ENCODE measurements at regions not wholly inside any gene's neighbourhood (a gene's known extent, or its start where the extent isn't known, plus 50 kb on each side); places are given as distances from the start of the nearest gene placed in this dataset.

- DNase-seq (ENCODE audit: low spot score) = no peak
Observed at GRCh38 chr15:70303981-70304380, 206.3 kb upstream of the TLE3 start.

- no peak for DNase-seq (ENCODE audit: low spot score)
Observed at GRCh38 chr15:70302360-70302759, 204.6 kb upstream of the TLE3 start.

- DNase-seq (ENCODE audit: low spot score) = no peak
Observed at GRCh38 chr15:70301396-70301795, 203.7 kb upstream of the TLE3 start.

GRCh38 chr15:70299931-70300869, 202.5 kb upstream of the TLE3 start:
- peak; percentile 79 for DNase-seq (ENCODE audit: low spot score)

- no peak for DNase-seq (ENCODE audit: low spot score)
Observed at GRCh38 chr15:70297465-70298058, 199.8 kb upstream of the TLE3 start.

GRCh38 chr15:70294731-70295305, 197.1 kb upstream of the TLE3 start:
- DNase-seq (ENCODE audit: low spot score) = no peak

GRCh38 chr15:70293591-70294470, 196.1 kb upstream of the TLE3 start:
- DNase-seq (ENCODE audit: low spot score) = no peak

- DNase-seq (ENCODE audit: low spot score) = no peak
Observed at GRCh38 chr15:70293138-70293537, 195.4 kb upstream of the TLE3 start.

- DNase-seq (ENCODE audit: low spot score) = no peak
Observed at GRCh38 chr15:70292076-70292760, 194.5 kb upstream of the TLE3 start.

GRCh38 chr15:70291305-70292075, 193.8 kb upstream of the TLE3 start:
- DNase-seq (ENCODE audit: low spot score) = no peak

GRCh38 chr15:70290708-70291107, 193.0 kb upstream of the TLE3 start:
- no peak for DNase-seq (ENCODE audit: low spot score)

GRCh38 chr15:70289191-70289955, 191.7 kb upstream of the TLE3 start:
- DNase-seq (ENCODE audit: low spot score) = no peak

GRCh38 chr15:70286113-70286806, 188.5 kb upstream of the TLE3 start:
- no peak for DNase-seq (ENCODE audit: low spot score)

- no peak for DNase-seq (ENCODE audit: low spot score)
Observed at GRCh38 chr15:70284438-70285214, 186.9 kb upstream of the TLE3 start.

GRCh38 chr15:70283511-70283910, 185.8 kb upstream of the TLE3 start:
- no peak for DNase-seq (ENCODE audit: low spot score)

- DNase-seq (ENCODE audit: low spot score) = no peak
Observed at GRCh38 chr15:70281811-70282307, 184.1 kb upstream of the TLE3 start.

GRCh38 chr15:70281261-70281810, 183.6 kb upstream of the TLE3 start:
- no peak for DNase-seq (ENCODE audit: low spot score)

GRCh38 chr15:70280781-70281180, 183.1 kb upstream of the TLE3 start:
- DNase-seq (ENCODE audit: low spot score) = no peak

Measured in CD4-positive, alpha-beta T cell treated with Interleukin-15 for 4 hours (primary cell).